ENCODE measurements at regions not wholly inside any gene's neighbourhood (a gene's known extent, or its start where the extent isn't known, plus 50 kb on each side); places are given as distances from the start of the nearest gene placed in this dataset.

- TF ChIP-seq EZH2 (IDR thresholded peaks at IDR 0.05; ENCODE audit: low read depth, low read length, severe bottlenecking) (no peak), CBX5 (IDR thresholded peaks at IDR 0.05; ENCODE audit: low read depth, low read length) (no peak), CBX8 (IDR thresholded peaks at IDR 0.05; ENCODE audit: borderline replicate concordance, low read depth, low read length) (no peak), SP2 (IDR thresholded peaks at IDR 0.05; ENCODE audit: low read length) (no peak), YY1 (IDR thresholded peaks at IDR 0.05; ENCODE audit: low read depth, low read length) (no peak), RFX5 (IDR thresholded peaks at IDR 0.05; ENCODE audit: borderline replicate concordance, low read depth, low read length) (no peak), SP1 (IDR thresholded peaks at IDR 0.05; ENCODE audit: low read depth, low read length) (no peak), POLR2AphosphoS5 (IDR thresholded peaks at IDR 0.05; ENCODE audit: low read depth, low read length) (no peak)
- H4K91ac ChIP-seq (replicated peaks; ENCODE audit: insufficient read length, low read length), result no peak overlapping the region
- H3K14ac ChIP-seq (ENCODE audit: insufficient read length), result no peak overlapping the region
- no peak overlapping the region for H3K23ac ChIP-seq (ENCODE audit: insufficient read length)
- H4K8ac ChIP-seq (ENCODE audit: extremely low read depth, insufficient read depth, low read length), result no peak overlapping the region
- no peaks in the 10 kb centered on the region for H3K9me3 ChIP-seq (ENCODE audit: insufficient read depth in 2 of 2, low read depth in 1 of 2, low read length in 1 of 2)
- H3K79me2 ChIP-seq (ENCODE audit: control insufficient read depth in 1 of 2, insufficient read depth in 2 of 2, low read length in 2 of 2), result no peaks in the 10 kb centered on the region
- H2BK20ac ChIP-seq (ENCODE audit: low read length), result no peak overlapping the region
- H3K18ac ChIP-seq (ENCODE audit: extremely low read depth, low read length), result no peak overlapping the region
- no peak overlapping the region for H2BK15ac ChIP-seq (ENCODE audit: low read length)
- DNase-seq (ENCODE audit: low read depth in 1 of 2, low spot score in 2 of 2) (no peak), FAIRE-seq (no peak)
- H2BK5ac ChIP-seq (ENCODE audit: low read depth, low read length), result no peak overlapping the region
- WGBS, 2 experiments (ENCODE audit: extremely low coverage in 1 of 2, insufficient coverage in 1 of 2, insufficient read length in 1 of 2, insufficient replicate concordance in 2 of 2, low coverage in 1 of 2, low lambda C conversion rate in 2 of 2, missing lambda C conversion rate in 1 of 2), result 100% methylated on average over 1 of the region's 1 CpG; no CpG with 5 or more reads in 1 of the 2 experiments
- no peak overlapping the region for H3K9ac ChIP-seq (replicated peaks in 1 of 4; ENCODE audit: extremely low read depth in 1 of 4, low read depth in 3 of 4, low read length in 3 of 4)
- no peaks in the 10 kb centered on the region for H3K36me3 ChIP-seq (ENCODE audit: control insufficient read depth in 2 of 4, insufficient read depth in 4 of 4, low read length in 3 of 4)
- H2BK120ac ChIP-seq (replicated peaks; ENCODE audit: low read depth, low read length), result no peak overlapping the region
- no peak overlapping the region for H3K4me2 ChIP-seq (ENCODE audit: insufficient read depth in 1 of 2, low read depth in 2 of 2, low read length in 2 of 2)
- no peaks in the 10 kb centered on the region for H3K4me1 ChIP-seq (replicated peaks in 1 of 4; ENCODE audit: control insufficient read depth in 3 of 4, insufficient read depth in 4 of 4, low read length in 3 of 4)
- H4K5ac ChIP-seq (ENCODE audit: insufficient read length, low read depth, low read length), result no peak overlapping the region
- no peak overlapping the region for H3K56ac ChIP-seq (replicated peaks; ENCODE audit: insufficient read length, low read depth, low read length)
- no peaks in the 10 kb centered on the region for H4K20me1 ChIP-seq (replicated peaks in 1 of 2; ENCODE audit: control insufficient read depth in 1 of 2, insufficient read depth in 2 of 2, low read length in 2 of 2)
- no peak overlapping the region for H3K27ac ChIP-seq (ENCODE audit: low read depth, low read length)
- POLR2A ChIA-PET (ENCODE audit: partially characterized antibody), result no interaction called here
- no peak overlapping the region for H3K4me3 ChIP-seq (ENCODE audit: extremely low read depth in 1 of 4, insufficient read depth in 2 of 4, low read depth in 3 of 4, low read length in 4 of 4)
- H3K4ac ChIP-seq (replicated peaks; ENCODE audit: insufficient read length, low read depth, low read length), result no peak overlapping the region
- no peak overlapping the region for H2BK12ac ChIP-seq (ENCODE audit: low read depth, low read length)
- no peak overlapping the region for H2AK5ac ChIP-seq (ENCODE audit: low read depth, low read length)
- H3K79me1 ChIP-seq (ENCODE audit: low read depth, low read length), result no peaks in the 10 kb centered on the region
- H2AFZ ChIP-seq (ENCODE audit: low read length), result no peak overlapping the region
- CTCF ChIA-PET (ENCODE audit: partially characterized antibody), result no interaction called here
- H3K27me3 ChIP-seq (replicated peaks in 1 of 4; ENCODE audit: control insufficient read depth in 3 of 4, extremely low read depth in 1 of 4, insufficient read depth in 3 of 4, low read length in 3 of 4), result no peaks in the 10 kb centered on the region
- H3K23me2 ChIP-seq (ENCODE audit: low read depth, low read length), result no peaks in the 10 kb centered on the region
Measured at GRCh38 chr2:56656826-56657225, 473.0 kb downstream of the CCDC85A start.

All from H1 (cell line).